HG02798 (cell line): ENCODE measurements at regions not wholly inside any gene's neighbourhood (a gene's known extent, or its start where the extent isn't known, plus 50 kb on each side); places are given as distances from the start of the nearest gene placed in this dataset.

ENCODE experiments used
- ATAC-seq: cut with Tn5 transposase; IDR thresholded peaks from one replicate; pipeline ENCODE4 v1.9.1; 2021; ENCODE audit warnings: mild to moderate bottlenecking; ENCODE audit not compliant: unreplicated experiment, poor library complexity

DNA sequence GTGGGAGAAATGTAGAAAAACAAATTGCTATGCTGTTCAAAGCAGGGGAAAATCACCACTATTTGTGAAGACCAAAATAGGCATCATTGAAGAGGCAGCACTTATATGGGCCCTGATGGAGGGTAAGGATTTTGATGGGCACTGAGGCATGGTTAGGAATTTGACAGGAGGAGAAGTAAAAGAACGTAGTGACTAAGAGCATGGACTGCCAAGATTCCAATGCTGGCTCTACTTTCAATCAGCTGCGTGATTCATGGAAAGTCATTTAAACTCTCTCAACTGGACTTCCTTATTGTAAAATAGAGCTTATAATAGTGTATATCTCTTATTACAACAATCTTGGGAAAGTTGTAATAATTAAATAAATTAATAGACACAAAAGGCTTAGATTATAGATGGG is 267.7 kb upstream of the G2E3 start:
- no peak for ATAC-seq

GRCh38 chr14:30292541-30292940 is 266.4 kb upstream of the G2E3 start:
- no peak for ATAC-seq

DNA sequence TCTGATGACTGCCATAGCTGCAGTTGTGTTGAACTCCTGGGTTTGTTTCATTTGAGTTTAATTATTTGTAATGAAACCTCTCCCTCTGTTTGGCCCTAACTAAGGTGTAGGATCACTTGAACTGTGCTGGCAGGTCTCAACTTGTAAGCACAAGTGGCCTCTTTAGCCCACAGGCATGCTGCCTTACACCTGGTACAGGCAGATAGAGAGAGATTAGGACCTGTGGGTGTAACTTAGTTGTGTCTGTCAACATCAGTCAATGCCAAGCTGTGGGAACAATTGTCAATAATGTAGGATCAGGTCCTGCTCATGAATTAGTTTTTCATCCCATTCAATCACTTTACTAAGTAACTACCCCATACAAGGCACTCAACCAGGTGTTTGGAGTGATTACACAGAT is 263.0 kb upstream of the G2E3 start:
- no peak for ATAC-seq

DNA sequence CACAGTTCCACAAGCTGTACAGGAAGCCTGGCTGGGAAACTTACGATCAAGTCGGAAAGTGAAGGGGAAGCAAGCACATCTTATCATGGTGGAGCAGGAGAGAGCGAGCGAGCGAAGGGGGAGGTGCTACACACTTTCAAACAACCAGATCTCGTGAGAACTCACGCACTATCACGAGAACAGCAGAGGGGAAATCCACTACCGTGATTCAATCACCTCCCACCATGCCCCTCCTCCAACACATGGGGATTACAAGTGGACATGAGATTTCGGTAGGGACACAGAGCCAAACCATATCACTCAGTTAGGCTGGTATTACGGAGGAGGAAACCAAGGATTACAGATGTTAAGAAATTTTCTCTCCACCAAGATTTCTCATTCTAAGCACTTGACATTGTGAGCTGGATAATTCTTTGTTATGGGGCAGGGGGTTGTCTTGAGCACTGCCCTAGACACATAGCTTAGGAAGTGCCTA is 262.0 kb upstream of the G2E3 start:
- ATAC-seq: no peak

DNA sequence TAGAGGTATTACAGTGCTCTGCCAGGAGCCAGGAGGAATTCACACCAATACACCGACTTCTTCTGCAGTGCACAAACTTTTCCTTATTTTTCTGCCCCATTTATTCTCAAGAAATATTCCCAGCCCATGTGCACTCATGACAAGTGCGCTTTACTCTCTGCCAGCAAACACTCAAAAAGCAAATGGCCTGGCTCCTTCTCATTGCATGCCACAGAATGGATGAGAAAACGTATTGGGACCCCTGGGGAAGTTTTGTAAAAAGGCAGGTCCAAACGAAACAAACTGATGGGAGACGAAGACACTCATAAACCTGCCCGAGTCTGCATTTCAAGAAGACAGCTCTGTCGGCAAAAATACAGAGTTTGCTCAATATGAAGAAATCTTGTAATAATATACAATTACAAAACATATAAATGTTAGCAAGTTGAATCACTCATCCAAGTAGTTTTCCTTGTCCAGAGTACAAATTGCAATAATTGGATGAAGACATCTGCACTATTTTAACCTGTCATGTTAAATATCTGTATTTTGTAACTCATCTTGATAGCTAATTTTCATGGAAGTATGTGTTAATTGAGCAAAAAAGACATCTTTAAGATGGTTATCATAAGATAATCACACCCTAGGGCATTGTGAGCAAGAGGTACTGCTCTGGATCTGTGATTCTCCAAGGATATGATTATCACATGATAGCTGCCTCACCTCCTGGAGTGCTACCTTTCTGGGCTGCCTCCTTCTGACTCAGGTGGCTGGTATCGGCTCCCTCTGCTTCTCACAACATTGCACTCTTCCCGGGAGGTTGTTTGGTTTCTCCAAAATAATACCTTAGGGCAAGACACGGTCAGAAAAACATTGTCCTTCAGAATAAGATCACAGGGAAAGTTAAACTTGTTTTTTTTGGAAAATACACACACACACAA is 260.8 kb upstream of the G2E3 start:
- no peak for ATAC-seq

- no peak for ATAC-seq
Measured at GRCh38 chr14:30299915-30300314, 259.0 kb upstream of the G2E3 start.

GRCh38 chr14:30303350-30303749 is 255.6 kb upstream of the G2E3 start:
- no peak for ATAC-seq

DNA sequence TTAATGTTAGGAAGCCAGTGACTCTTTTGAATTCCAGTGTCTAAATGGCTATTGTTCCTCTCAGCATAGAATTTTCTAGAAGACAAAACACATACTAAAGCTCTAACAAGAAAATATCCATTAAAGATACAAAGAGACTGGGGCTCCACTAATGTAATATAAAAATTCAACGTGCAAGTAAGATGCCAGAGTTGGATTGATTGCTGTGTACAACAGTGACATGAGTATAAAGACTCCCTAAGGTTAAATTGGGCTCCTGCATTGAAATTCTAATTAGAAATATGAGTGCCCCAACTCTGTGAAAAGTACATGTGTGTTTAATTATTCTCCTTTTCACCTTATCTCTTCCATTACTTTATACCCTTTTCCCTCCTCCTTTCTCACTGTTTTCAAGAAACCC is 253.6 kb upstream of the G2E3 start:
- ATAC-seq: no peak

DNA sequence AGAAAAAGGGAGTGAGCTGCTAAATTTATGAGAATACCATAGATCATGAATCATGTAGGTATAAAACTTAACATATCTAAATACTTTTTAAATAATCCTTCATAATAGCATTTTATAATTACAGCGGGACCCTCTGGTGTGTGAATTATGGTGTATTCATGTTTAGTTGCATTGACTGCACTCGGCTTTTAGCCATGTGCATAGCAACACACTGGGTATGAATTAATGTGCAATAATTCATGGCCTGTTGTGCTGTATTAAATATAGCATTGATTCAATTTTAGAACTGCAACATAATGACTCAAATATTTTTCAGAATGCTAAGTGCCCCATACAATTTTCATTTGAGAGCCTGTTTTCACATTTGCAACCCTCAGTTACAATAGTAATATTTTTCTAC is 249.6 kb upstream of the G2E3 start:
- no peak for ATAC-seq

DNA sequence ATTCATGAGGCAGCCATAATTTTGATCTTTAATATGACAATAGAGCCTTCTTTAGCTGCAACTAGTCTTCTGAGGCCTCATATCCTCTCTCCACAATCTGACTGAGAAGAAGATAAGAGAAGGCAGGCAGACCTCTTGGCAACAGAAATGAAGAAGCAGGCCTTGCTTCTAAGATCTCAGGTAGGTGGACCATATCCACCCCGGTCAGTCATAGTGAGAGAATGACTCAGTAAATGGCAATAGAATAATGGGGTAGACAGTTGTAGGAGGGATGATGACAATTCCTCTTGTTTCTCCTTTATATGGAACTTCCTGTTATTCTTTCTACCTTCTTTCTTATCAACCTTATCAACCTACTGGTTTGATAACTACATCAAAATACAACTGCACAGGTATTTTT is 246.7 kb upstream of the G2E3 start:
- ATAC-seq: peak; percentile 56

- no peak for ATAC-seq
Measured at GRCh38 chr14:30317729-30318128, 241.2 kb upstream of the G2E3 start.

GRCh38 chr14:30322819-30323218 is 236.1 kb upstream of the G2E3 start:
- ATAC-seq: no peak

- ATAC-seq: no peak
Measured at GRCh38 chr14:30330033-30330432, 228.9 kb upstream of the G2E3 start.

GRCh38 chr14:30330445-30330844 is 228.5 kb upstream of the G2E3 start:
- no peak for ATAC-seq

- ATAC-seq: no peak
Measured at GRCh38 chr14:30331030-30331429, 227.9 kb upstream of the G2E3 start.

- no peak for ATAC-seq
Measured at GRCh38 chr14:30332374-30332773, 226.6 kb upstream of the G2E3 start.

DNA sequence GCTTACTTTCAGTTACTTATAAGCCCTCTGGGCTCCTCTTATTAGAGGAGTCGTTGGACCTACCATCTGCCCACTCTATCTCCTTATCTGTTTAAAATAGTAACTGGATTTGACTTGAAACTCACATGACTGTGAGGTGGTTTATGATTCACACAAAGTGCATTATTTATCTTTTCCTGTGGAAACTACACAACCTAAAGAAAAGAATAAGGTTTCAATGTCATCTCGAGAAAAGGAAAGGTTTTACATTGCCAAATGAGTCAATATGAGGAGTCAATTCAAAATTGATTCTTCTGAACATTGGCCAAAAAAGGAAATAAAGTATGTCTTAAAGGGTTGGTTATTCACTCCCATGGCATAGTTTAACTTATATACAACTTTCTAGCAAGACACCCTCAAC is 225.0 kb upstream of the G2E3 start:
- ATAC-seq: no peak

GRCh38 chr14:30337456-30337855 is 221.5 kb upstream of the G2E3 start:
- ATAC-seq: no peak

- no peak for ATAC-seq
Measured at GRCh38 chr14:30339311-30339901, 219.6 kb upstream of the G2E3 start.

DNA sequence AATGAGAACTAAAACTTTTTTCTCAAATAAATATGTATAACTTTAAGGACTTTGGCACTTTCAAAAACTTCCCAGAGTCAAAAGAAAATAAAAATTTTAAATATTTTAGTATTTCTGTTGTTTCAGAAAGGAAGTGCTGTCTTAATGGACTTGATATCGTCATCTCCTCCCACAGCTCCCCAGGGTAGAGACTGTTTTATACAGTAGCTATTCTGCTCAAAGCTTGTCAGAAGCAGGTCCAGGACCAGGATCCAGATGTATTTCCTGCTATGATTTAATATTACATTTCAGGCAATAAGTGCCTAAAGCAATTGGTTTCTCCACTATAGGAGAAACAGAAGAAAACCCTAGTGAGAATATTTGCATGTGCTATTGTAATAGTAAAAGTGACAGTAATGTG is 218.5 kb upstream of the G2E3 start:
- ATAC-seq: no peak

GRCh38 chr14:30345511-30345910 is 213.4 kb upstream of the G2E3 start:
- ATAC-seq: no peak

DNA sequence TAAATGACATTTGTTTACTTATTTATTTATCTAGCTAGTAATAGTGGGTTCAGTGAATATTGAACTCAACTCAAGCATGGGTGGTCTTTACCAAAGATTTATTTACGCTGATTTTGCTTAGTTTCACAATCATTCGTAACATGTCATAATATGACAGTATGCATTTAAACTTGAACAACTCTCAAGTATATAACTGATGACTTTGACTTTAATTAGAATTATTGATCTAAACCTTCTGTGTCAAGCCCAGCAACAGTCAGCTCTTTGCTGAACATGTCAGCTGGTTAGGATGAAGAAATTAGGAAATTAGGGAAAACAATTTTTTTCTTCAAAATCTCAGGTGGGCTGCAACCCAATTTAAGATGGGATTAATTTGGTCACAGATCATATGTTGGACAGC is 210.5 kb upstream of the G2E3 start:
- no peak for ATAC-seq
